Effector memory CD4-positive, alpha-beta T cell (primary cell): ENCODE measurements at regions not wholly inside any gene's neighbourhood (a gene's known extent, or its start where the extent isn't known, plus 50 kb on each side); places are given as distances from the start of the nearest gene placed in this dataset.

Source experiments
- DNase-seq, 3 donors: peaks; one replicate each; pipeline ENCODE4 v3.0.0-alpha.2; 2020
- H3K27ac ChIP-seq: 2 replicates; pipeline ENCODE4 v1.7.0; 2013; ENCODE audit warnings: mild to moderate bottlenecking, low read length, moderate library complexity; ENCODE audit not compliant: insufficient read depth, poor library complexity, severe bottlenecking
- H3K27me3 ChIP-seq: replicated peaks from 2 replicates; pipeline ENCODE4 v1.7.0; 2013; ENCODE audit warnings: mild to moderate bottlenecking, low read length; ENCODE audit not compliant: insufficient read depth, control insufficient read depth, poor library complexity, severe bottlenecking
- H3K36me3 ChIP-seq: 2 replicates; pipeline ENCODE4 v1.7.0; 2013; ENCODE audit warnings: mild to moderate bottlenecking, low read length, moderate library complexity; ENCODE audit not compliant: control insufficient read depth, insufficient read depth
- H3K4me1 ChIP-seq: 2 replicates; pipeline ENCODE4 v1.7.0; 2013; ENCODE audit warnings: low read length, mild to moderate bottlenecking; ENCODE audit not compliant: control insufficient read depth, insufficient read depth, poor library complexity, severe bottlenecking
- H3K4me3 ChIP-seq: 2 replicates; pipeline ENCODE4 v1.7.0; 2013; ENCODE audit warnings: low read length, low read depth, mild to moderate bottlenecking; ENCODE audit not compliant: insufficient read depth, poor library complexity, severe bottlenecking
- H3K9me3 ChIP-seq: 2 replicates; pipeline ENCODE4 v1.7.0; 2013; ENCODE audit warnings: mild to moderate bottlenecking, low read length, moderate library complexity; ENCODE audit not compliant: control insufficient read depth

DNA sequence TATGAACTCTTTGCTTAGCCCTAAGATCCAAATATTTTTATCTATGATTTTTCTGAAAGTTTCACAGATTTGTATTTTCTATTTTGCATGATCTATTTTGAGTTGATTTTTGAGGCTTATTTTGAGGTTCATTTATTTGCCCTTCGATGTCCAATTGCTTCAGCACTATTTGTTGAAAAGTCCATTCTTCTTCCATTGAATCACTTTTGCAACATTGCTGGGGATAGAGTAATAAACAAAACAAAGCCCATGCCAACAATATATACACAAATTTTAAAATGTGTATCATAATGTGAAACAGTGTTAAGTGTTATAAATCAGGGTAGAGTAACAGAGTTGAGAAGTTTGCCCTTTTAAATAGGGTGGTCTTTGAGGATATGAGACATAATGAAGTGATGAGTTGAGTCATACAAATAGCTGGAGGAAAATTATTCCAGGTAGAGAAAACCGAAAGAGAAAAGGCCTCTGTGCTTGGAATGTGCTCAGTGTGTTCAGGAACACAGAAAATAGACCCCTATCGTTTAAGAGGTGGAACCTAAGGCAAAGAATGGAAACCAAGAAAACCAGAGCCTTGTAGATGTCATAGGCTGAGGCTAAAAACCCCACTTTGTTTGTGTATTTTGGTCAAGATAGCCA lies 172.7 kb upstream of the NR5A2 start:
- Histone ChIP-seq H3K36me3 (no peaks in the 10 kb centered on the region), H3K4me1 (no peaks in the 10 kb centered on the region), H3K4me3 (no peak overlapping the region), H3K9me3 (no peaks in the 10 kb centered on the region), H3K27ac (no peak overlapping the region), H3K27me3 (no peaks in the 10 kb centered on the region)
- no peak for DNase-seq

DNA sequence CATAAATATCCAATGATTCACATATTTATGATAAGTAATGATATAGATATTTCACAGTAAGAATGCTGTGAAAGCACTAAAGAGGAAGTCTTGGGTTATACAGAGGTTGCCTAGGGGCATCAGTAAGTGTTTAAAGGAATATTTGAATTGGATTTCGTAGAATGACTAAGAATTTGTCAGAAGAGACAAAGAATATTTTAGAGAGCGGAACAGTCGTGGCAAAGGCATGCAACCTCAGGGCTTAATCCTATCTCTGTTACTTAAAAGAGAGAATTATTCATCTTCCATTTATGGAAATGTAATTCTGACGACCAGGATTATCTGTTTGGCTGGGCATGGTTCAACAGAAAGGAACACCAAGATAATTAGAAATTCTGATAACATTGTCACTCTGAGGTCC lies 171.9 kb upstream of the NR5A2 start:
- Histone ChIP-seq H3K4me1 (no peaks in the 10 kb centered on the region), H3K27me3 (no peaks in the 10 kb centered on the region), H3K36me3 (no peaks in the 10 kb centered on the region), H3K27ac (no peak overlapping the region), H3K4me3 (no peak overlapping the region), H3K9me3 (no peaks in the 10 kb centered on the region)
- DNase-seq: no peak

DNA sequence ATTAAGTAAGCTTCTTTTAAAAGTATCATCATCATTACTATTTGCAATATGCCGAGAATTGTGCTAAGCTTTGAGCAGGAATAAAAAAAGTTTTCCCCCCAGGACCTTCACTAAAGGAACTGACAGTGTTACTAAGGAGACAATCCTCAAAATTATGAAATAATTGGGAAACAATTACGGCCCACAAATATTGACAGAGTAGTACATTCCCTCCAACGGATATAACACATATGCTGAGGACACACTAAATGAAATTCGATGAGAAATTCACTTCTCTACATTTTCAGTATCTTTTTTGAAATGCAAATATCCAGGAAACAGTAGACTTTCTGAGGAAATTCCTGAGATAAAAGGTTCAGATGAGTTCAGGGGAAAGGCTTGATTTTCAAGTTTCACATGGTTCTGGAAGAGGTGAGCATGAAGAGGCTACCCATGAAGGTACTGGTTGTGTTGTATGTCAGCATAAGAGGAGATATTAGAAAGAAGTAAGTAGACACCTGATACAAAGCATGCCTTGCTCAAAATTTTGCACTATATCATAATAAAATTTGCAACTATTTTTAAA lies 171.2 kb upstream of the NR5A2 start:
- no peak overlapping the region for H3K4me3 ChIP-seq
- no peaks in the 10 kb centered on the region for H3K4me1 ChIP-seq
- H3K36me3 ChIP-seq: no peaks in the 10 kb centered on the region
- H3K9me3 ChIP-seq: no peaks in the 10 kb centered on the region
- H3K27ac ChIP-seq: no peak overlapping the region
- no peak for DNase-seq
- H3K27me3 ChIP-seq: no peaks in the 10 kb centered on the region

DNA sequence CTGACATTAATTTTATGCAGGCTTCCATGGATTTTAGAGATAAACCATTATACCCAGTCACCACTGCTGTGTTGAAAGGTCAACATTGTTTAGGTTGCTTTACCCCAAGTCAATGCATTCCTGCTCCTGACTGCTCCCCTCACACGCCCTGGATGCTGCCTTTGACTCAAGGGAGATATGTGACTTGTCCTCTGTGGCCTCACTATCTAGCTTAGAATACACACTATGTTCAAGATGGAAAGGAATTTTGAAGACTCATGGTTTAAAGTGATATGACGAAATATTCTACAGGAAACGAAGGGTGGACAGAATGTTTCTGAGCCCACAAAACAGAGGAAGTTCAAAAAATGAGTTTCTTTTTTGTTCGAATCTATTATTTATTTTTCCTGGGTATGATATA lies 170.4 kb upstream of the NR5A2 start:
- Histone ChIP-seq H3K4me1 (no peaks in the 10 kb centered on the region), H3K9me3 (no peaks in the 10 kb centered on the region), H3K36me3 (no peaks in the 10 kb centered on the region), H3K4me3 (no peak overlapping the region), H3K27me3 (no peaks in the 10 kb centered on the region), H3K27ac (no peak overlapping the region)
- no peak for DNase-seq

- Histone ChIP-seq H3K4me3 (no peak overlapping the region), H3K27me3 (no peaks in the 10 kb centered on the region), H3K27ac (no peak overlapping the region), H3K9me3 (no peaks in the 10 kb centered on the region), H3K4me1 (no peaks in the 10 kb centered on the region), H3K36me3 (no peaks in the 10 kb centered on the region)
- no peak for DNase-seq
Observed at GRCh38 chr1:199857516-199857915, 170.0 kb upstream of the NR5A2 start.

DNA sequence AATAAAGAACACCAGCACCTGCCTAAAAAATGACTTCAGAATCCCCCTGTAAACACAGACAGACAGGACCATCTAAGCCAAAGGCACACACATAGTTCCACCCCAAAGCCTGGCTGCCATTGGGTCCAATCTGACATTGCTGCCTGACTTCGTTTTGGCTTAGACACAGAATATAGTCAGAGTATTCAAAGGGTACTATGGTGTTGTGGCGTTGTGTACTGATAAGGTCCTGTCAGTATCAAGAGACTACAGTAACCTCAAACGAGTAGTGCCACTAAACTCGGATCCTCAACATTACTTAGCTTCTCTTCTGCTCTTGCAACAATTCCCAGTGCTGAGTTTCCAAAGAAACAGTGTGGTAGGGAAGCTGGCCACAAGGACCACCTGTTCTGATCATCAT lies 169.3 kb upstream of the NR5A2 start:
- Histone ChIP-seq H3K27me3 (no peaks in the 10 kb centered on the region), H3K4me3 (no peak overlapping the region), H3K4me1 (no peaks in the 10 kb centered on the region), H3K36me3 (no peaks in the 10 kb centered on the region), H3K9me3 (no peaks in the 10 kb centered on the region), H3K27ac (no peak overlapping the region)
- DNase-seq: no peak

DNA sequence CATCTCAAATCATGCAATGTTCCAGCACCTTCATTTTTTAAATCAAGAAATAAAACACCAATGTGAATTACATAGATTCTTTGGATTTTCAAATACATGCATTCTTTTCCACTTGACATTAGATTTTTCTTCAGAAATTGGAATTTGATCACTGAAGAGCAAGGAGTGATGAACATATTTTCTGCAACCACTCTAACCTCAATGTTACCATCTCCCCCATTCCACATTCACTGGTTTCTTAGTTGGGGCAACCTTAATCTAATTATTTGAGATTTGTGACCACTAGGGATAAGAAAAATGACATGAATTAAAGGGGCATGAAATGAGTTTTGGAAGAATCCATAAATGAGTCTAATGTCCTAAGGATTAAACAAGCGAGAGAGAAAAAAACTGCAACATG lies 168.7 kb upstream of the NR5A2 start:
- H3K27ac ChIP-seq: no peak overlapping the region

GRCh38 chr1:199859491-199859933 lies 168.0 kb upstream of the NR5A2 start:
- Histone ChIP-seq H3K4me3 (no peak overlapping the region), H3K36me3 (no peaks in the 10 kb centered on the region), H3K27me3 (no peaks in the 10 kb centered on the region), H3K27ac (no peak overlapping the region), H3K9me3 (no peaks in the 10 kb centered on the region), H3K4me1 (no peaks in the 10 kb centered on the region)
- no peak for DNase-seq

More for the DNA sequence above, 168.7 kb upstream of the NR5A2 start:
- H3K27me3 ChIP-seq: no peaks in the 10 kb centered on the region
- no peak for DNase-seq
- H3K4me1 ChIP-seq: no peaks in the 10 kb centered on the region
- no peaks in the 10 kb centered on the region for H3K9me3 ChIP-seq
- H3K36me3 ChIP-seq: no peaks in the 10 kb centered on the region
- H3K4me3 ChIP-seq: no peak overlapping the region

DNA sequence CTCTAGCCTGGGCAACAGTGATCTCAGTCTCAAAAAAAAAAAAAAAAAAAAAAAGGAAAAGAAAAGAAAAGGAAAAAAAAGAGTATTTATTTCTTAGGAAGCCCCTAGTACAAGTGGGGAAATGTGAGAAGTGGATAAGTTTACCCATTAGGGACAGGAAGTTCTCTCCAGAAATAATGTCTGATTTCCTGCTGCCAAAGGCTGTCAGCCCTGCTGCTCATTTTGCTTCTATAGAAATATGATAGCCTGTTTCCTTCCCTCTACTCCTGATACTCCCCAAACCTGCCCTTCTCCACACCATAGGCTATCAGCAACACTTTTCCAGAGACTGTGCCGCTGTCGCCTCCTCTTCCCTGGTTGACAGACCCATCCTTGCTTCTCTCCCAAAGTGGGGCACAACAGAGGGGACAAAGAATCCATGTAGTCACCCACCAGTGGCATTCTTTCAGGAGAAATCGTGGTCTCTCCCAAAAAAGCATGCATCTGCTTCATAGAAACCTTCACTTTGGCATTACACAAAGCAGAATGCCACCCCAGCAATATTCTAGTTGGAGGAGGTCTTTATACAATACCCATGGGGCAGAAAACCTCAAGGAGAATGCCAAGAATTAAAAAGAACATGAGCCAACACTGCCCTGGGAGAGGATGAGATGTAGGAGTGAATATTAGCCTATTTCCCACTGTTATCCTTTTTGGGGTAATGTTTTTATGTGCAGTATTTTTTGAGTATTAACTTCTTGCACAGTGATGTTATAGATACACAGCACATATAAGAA lies 166.3 kb upstream of the NR5A2 start:
- Histone ChIP-seq H3K4me3 (no peak overlapping the region), H3K27me3 (no peaks in the 10 kb centered on the region), H3K27ac (no peak overlapping the region), H3K4me1 (no peaks in the 10 kb centered on the region), H3K9me3 (no peaks in the 10 kb centered on the region), H3K36me3 (no peaks in the 10 kb centered on the region)
- no peak for DNase-seq

DNA sequence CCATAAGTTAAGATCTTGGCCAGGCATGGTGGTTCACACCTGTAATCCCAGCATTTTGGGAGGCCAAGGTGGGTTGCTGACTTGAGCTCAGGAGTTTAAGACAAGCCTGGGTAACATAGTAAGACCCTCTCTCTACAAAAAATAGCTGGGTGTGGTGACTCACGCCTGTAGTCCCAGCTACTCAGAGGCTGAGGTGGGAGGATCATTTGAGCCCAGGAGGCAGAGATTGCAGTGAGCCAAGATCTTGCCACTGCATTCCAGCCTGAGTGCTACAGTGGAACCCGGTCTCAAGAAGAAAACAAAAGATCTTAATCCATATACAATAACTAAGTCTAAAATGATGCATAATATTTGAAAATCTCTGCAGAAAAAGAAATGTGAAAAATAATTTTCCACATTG lies 165.5 kb upstream of the NR5A2 start:
- Histone ChIP-seq H3K4me1 (no peaks in the 10 kb centered on the region), H3K27ac (no peak overlapping the region), H3K4me3 (no peak overlapping the region), H3K27me3 (no peaks in the 10 kb centered on the region), H3K9me3 (no peaks in the 10 kb centered on the region), H3K36me3 (no peaks in the 10 kb centered on the region)
- no peak for DNase-seq
